GM18907 (cell line): ENCODE measurements at regions not wholly inside any gene's neighbourhood (a gene's known extent, or its start where the extent isn't known, plus 50 kb on each side); places are given as distances from the start of the nearest gene placed in this dataset.
"Not testable (repeated sequence)": the region's sequence is repeated elsewhere in the genome, so short reads cannot be mapped to it uniquely, and the experiment has no call there.

Experiments used
- ATAC-seq: cut with Tn5 transposase; IDR thresholded peaks from one replicate; pipeline ENCODE4 v1.9.1; 2021; ENCODE audit warnings: mild to moderate bottlenecking, moderate library complexity; ENCODE audit not compliant: unreplicated experiment

DNA sequence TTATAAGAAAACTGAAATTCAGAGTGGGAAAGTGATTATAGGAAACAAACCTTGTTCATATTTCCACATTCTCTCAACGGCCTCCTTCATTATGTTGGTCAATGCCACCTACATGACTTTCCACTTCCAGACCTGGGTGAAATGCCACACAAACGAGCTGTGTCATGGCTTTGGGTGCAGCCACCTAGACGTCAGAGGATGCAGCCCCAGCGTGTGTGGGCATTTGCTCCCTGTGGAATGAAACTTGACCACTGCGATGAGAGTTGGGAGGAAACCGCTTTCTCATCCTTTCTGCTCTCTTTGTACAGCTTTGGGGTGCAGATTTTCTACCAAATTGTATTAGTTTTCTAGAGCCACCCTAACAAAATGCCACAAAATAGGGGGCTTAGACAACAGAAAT, 291.0 kb downstream of the CYRIA start:
- no peak for ATAC-seq

DNA sequence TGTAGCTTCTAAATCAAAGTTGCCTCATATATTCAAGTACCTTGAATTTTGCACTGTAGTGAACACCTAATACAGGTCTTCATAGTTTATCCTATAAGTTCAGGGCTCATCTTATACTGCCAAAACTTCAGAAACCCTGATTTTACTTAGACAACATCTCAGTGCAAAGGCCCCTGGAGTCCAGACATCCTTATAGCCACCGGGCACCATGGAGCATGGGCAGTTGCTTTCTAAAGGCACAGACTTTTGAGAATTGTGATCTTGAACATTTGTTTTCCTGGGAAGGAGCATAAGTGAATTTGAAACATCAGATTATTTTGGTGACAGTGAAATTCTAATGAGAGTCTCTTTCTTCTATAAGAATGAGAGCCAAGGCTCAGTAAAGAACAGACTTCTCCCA, 292.3 kb downstream of the CYRIA start:
- no peak for ATAC-seq

DNA sequence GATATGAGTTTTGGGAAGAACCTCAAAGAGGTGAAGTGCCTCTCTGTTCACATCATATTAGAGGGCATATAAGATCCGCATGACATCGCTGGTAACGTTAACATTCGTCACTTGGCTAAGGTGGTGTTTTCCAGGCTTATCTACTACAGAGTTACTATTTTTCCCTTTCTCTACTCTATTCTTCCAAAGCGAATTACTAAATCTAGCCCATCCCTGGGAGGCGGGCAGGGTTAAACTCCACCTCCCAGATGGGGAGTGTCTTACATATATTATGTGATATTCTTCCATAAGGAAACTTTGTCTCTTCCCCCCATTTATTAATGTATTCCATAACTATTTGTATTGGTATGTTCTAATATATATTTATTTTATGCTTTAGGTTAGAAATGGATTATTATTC, 293.9 kb downstream of the CYRIA start:
- ATAC-seq: no peak

DNA sequence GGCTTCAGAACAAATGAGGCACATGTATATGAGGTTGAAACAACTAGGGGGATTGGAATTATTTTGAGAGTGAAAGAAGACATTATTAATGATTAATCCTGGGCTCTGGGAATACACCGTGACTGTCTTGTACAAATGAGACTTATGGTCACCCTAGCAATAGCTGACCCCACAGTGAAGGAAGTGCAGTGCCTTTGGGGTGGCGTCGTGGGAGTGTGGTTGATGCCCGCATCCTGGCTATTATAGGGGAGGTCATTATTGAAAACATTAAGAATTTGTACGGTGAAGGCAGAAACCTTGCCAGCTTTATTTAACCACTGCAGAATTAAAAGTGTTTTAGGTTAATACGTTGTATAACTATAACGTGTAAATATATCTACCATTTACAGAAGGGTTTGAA, 296.7 kb downstream of the CYRIA start:
- ATAC-seq: no peak

DNA sequence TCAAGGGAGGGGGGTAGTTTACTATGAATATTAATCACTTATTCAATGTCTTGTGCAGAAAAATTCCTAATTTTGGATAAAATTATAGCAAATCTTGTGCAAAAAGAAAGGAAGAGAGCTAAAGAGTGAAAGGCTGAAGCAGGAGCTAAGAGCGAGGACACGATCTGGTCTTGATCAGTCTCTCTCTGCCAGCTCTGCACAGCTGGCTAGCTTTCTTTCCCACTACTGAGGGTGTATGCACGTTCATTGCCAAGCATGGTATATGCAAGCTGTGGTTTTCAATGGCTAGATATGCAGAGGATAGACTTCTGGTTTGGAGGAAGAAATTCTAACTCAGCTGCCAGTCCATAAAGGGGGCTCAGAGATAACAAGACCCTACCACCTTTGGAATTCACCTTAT, 297.3 kb downstream of the CYRIA start:
- ATAC-seq: no peak

DNA sequence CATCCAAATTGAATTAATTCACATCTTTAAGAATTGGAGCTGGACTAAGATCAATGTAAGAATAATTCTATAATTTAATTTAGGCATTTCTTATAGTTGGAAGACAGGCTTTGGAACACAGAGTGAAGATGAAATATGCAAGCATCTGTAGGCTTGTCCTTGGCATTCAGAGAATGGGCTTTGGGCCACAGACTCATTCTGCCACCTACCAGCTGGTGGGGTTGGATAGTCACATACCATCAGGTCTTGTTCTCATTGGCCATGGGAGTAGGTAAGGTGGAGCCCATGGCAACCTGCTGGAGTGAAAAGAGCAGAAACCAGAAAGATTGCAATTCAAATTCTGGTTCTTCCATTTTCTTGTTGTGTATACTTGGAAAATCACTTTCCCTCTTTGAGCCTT, 300.3 kb downstream of the CYRIA start:
- no peak for ATAC-seq

DNA sequence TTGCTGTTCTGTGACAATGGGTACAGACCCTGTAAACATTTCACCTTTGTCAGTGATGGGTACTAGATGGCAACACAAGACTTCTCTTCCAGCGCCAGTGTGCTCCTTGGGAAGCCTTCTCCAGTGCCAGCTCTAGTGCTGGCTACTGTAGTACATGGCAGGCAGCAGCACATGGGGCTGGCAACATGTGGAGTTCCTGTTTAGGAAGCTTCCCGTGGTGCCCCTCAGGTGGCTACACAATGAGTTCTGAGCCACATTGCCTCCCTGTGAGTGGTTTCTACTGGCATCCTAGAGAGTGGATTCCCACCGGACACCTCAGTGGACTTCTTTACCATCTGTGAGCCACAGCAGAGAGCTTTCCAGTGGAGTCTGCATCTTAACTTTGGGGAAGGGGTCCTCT, 302.1 kb downstream of the CYRIA start:
- no peak for ATAC-seq

DNA sequence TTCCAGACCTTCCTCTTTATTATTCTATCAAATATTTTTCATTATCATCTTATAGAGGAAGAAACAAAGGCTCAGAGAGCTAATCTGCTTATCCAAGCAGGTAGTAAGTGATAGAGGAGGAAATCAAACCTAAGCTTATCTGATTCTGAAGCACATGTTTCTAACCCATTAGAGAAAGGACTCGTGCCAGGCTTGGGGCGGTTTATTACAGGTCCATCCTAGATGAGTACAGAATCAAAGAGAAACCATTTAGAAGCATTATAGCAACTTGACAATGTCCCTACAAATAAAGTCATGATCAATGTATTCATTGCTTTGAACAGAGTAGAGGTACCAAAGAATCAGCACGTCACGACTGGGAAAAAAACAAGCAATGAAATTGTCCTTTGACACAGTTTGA, 303.0 kb downstream of the CYRIA start:
- no peak for ATAC-seq

DNA sequence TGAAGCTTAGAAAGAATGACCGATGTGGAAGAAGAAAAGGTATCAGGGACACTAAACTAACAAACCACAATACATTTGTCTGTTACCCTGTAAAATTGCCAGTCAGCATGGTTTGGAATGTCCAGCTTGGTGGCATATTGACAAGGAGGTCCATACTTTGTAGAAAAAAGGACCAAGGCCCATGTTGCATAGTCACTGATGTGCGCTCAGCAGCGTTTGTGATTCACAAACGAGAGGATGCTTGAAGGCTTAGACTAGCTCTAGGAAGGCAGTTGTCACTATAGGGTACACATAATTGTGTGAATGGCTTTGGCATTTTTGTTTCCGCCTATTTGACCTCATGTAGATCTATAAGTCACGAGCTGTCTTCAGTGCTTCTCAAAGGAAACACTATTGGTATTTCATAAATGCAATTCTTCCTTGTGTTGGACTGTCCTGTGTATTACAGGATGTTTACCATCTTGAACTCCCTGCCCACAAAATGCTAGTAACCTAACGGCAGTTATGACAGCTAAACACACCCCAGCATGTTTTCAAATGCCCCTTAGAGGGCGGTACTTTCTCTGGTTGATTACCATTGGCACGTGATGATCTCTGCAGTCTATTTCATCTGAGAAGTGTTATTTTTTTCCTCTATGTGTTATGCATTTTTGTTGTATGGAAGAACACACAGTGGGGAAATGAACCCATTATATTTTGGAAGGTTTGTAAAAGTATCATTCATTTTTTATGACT, 304.2 kb downstream of the CYRIA start:
- ATAC-seq: no peak

DNA sequence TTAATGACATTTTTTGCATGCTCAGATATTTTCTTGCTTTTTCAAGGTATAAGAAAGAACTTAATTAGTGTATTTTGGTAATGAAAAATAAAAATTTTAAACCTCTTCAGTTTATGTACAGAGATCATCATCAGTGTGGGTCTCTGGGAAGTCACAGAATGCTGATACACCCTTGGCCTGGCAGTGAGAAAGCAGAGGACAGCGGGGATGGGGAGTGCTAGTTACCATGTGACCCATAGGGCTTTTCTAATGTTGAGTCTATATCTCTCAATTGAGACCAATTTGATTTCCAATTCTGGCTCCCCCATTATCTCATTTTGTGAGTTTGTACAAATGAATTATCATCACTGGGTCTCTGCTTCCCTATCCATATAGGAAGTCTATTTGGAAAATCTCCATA, 305.7 kb downstream of the CYRIA start:
- ATAC-seq: no peak

DNA sequence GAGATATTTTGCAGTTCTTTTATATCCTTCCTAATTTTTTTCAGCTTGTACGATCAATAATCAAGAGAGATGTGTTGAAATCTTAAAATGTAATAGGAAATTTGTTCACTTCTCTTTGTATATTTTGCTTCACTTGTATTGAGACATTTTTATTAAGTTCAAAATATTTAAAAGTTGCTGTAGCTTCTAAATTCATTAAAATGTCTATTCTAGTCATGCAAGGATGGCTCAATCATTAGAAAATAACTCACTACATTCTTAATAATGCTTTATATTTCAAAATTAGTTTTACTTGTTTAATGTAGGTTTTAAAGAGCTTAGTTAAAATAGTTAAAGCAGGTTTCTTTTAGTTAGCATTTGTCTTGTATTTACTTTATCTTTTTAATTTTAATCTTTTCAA, 308.4 kb downstream of the CYRIA start:
- no peak for ATAC-seq

DNA sequence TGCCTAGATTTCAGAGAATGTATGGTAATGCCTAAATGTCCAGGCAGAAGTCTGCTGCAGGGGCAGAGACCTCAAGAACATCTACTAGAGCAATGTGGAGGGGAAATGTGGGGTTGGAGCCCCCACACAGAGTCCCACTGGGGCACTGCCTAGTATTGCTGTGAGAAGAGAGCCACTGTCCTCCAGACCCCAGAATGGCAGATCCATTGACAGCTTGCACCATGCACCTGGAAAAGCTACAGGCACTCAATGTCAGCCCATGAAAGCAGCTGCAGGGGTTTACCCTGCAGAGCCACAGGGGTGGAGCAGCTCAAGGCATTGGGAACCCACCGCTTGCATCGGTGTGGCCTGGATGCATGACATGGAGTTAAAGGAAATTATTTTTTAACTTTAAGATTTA, 314.1 kb downstream of the CYRIA start:
- ATAC-seq: no peak

DNA sequence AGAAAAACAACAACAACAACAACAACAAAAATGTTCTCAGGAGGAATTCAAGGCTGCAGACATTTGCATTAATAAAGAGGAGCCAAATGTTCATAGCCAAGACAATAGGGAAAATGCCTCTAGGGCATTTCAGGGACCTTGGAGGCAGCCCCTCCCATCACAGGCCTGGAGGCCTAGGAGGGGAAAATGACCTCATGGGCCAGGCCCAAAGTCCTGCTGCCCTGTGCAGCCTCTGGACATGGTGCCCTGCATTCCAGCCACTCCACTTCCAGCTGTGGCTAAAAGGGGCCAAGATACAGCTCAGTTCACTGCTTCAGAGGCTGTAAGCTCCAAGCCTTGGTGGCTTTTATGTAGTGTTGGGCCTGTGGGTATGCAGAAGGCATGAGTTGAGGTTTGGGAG, 314.5 kb downstream of the CYRIA start:
- no peak for ATAC-seq

DNA sequence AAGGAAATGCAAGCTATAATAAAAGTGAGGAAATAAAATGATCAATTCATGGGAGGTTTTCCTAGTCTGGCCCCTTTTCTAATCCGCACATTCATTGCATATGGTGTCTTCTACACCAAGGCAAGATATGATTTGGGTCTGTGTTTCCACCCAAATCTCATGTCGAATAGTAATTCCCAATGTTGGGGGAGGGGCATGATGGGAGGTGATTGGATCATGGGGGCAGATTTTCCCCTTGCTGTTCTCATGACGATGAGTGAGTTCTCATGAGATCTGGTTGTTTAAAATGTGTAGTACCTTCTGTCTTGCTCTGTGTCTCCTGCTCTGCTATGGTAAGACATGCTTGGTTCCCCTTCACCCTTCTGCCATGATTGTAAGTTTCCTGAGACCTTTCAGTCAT, 315.4 kb downstream of the CYRIA start:
- ATAC-seq: no peak

DNA sequence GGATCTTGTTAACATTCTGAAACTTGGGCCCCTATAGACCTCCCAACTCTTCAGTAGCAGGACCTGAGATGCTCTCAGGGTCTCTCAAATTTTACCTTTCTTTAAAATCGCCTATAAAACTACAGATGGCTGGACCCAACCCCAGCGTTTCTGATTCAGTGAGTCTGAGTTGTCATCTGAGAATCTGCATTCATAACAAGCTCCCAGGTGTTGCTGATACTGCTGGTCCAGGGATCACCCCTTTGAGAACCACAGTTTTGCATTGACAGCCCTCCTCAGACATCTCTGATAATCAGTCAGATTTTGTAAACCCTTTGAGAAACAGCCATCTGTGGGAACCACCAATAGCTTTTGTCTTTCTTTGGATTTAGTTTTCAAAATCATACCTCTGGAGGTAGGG, 315.8 kb downstream of the CYRIA start:
- ATAC-seq: no peak

DNA sequence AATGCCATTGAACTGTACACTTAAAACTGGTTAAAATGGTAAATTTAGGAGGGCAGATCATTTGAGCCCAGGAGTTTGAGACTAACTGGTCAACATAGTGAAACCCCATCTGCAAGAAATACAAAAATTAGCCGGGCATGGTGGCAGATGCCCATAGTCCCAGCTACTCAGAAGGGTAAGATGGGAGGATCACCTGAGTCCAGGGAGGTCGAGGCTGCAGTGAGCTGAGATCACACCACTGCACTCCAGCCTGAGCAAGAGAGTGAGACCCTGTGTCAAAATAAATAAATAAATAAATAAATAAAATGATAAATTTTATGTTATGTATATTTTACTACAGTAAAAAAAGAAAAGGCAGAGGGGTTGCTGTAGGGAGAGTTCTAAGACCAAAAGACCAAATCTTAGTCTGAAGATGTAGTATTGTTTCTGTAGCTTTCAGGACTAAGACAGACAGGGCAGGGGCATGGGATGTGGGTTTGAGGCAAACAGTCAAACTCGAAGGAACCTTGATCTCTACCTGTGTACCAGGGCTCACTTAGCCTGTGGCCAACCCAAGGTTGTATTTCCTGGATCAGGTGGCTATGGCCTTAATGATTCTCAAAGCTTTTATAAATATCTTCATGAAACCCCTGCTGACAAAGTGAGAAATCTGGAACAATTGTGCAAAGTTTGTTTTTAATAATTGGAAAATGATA, 316.7 kb downstream of the CYRIA start:
- ATAC-seq: no peak

DNA sequence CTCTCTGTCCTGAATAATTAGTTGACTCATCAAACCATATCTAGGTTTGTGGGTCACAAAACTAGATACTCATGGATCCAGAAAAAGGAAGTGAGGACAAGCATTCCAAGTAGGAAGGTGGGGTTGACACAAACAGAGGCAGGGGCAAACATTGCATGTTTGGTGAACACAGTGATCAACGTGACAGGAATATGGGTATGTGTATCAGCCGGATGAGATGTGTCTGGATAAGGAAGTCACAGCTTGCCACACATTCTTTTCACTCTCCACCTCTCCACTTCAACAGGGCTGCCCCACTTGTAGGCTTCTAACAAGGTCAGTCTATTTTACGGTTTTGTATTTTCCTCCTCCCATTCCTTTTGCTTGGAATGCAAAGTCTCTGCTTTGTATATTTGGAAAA, 319.0 kb downstream of the CYRIA start:
- ATAC-seq: no peak

DNA sequence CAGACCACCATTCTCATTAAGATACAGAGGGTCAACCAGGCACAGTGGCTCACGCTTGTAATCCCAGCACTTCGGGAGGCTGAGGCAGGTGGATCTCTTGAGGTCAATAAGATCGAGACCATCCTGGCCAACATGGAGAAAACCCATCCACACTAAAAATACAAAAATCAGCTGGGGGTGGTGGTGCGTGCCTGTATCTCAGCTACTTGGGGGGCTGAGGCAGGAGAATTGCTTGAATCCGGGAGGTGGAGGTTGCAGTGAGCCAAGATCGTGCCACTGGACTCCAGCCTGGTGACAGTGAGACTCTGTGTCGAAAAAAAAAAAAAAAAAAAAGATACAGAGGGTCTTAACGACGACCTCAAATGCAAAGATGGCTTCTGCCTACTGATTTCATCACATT, 320.4 kb downstream of the CYRIA start:
- not testable (repeated sequence) for ATAC-seq

DNA sequence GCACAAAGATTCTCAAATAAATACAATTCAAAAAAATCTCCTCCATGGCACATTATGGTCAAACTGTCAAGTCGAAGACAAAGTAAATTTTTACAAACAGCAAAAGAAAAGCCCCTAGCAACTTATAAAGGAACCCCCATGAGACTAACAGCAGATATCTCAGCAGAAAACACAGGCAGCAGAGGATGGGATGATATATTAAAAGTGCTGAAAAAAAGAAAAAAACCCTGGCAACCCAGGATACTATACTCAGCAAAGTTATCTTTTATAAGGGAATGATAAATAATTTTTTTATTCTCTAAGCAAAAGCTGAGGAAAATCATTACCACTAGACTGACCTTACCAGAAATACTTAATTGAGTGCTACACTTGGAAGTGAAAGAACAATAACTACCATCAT, 326.4 kb downstream of the CYRIA start:
- no peak for ATAC-seq

DNA sequence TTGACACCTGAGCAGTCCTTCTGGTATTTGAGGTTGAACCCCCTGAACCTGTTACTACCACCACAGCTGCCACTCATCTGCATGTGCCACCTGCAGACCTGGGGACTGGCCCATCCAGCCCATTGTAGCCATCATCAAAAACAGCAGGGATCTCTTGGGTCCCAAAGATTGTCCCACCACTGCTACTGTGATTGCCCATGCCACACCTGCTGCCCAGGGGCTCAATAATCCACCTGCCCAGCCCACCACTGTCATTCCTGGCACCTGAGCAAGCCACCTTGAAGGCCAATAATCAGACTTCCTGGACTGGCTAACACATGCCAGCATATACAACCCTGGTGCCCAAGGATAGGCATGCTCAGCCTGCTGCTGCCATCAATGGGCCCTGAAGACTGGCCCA, 327.6 kb downstream of the CYRIA start:
- ATAC-seq: no peak

DNA sequence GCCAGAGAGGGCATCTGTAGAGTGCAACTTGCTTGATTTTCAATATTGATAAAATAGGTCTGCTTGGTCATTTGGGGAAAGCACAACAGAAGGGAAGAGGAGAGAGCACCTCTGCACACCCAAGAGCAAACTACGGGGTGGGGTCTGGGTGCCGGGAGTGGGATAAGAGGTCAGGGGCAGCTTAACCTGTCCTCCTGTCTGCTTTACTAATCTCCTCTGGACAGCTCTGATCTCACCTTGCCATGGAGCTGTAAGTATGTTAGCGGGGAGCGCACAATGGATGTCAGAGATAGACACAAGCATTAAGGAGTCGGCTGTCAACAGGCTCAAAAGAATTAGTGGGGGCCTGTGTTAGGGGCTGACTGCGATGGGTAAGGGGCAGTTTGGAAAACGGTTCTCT, 328.7 kb downstream of the CYRIA start:
- ATAC-seq: no peak

DNA sequence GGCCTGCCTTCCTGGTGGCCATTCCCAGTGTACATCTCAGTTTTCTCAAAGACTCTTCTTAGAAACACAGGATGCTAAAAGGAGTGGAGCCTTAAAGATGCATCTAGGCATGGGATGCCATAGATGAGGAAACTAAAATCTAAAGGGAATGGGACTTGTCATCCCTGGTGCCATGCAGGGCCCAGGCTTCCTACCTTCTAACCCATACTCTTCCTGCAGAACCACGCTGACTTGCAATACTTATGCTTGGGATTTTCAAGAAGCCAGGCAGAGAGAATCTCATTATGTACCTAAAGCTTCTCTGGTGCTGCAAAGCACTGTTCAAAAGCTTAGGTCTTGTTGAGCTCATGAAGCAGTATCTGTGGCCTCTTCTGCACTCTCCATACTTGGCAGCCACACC, 329.1 kb downstream of the CYRIA start:
- no peak for ATAC-seq

DNA sequence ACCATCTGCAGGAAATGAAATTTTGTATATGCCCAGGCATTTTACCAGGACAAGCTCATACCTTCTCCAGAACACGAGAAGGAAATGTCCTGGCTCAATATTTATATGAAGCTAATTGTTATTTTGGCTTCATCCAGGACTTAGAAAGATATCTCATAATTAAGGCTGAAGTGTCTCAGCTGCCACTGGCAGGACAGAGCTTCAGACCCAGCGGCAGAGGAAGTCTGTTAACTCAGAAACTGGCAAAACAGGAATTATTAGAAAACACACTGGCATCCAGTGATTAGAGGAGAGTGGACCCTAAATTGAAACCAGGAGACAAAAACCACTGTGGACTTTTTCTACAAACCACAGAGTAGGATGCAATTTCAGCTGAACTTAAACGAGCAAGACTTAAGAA, 329.7 kb downstream of the CYRIA start:
- ATAC-seq: no peak
